ENCODE measurements at regions not wholly inside any gene's neighbourhood (a gene's known extent, or its start where the extent isn't known, plus 50 kb on each side); places are given as distances from the start of the nearest gene placed in this dataset.

- peaks cover 14% of the 10 kb centered on the region for H3K9me3 Mint-ChIP-seq (ENCODE audit: unreplicated experiment)
- no peak for TF ChIP-seq CTCF (IDR thresholded peaks at IDR 0.05; ENCODE audit: unreplicated experiment)
- no peaks in the 10 kb centered on the region for H3K36me3 Mint-ChIP-seq (ENCODE audit: low read depth, unreplicated experiment)
- no peak overlapping the region for H3K27ac Mint-ChIP-seq (ENCODE audit: unreplicated experiment)
- no peak overlapping the region for H3K4me3 Mint-ChIP-seq (ENCODE audit: unreplicated experiment)
- no peak for DNase-seq (ENCODE audit: low spot score)
- H3K27me3 Mint-ChIP-seq (ENCODE audit: unreplicated experiment) = peaks cover 4% of the 10 kb centered on the region
- H3K4me1 Mint-ChIP-seq (ENCODE audit: unreplicated experiment) = no peaks in the 10 kb centered on the region
Measured at GRCh38 chr1:3988431-3988830, 88.4 kb upstream of the C1orf174 start.

DNA sequence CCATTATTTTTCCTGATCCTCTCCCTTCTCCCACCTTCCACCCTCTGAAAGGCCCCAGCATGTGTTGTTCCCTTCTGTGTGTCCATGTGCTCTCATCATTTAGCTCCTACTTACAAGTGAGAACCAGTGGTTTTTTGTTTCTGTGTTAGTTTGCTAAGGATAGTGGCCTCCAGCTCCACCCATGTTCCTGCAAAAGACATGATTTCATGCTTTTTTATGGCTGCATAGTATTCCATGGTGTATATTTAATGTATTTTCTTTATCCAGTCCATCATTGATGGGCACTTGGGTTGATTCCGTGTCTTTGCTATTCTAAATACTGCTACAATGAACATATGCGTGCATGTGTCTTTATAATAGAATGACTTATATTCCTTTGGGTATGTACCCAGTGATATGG, 89.4 kb upstream of the C1orf174 start:
- no peaks in the 10 kb centered on the region for H3K36me3 Mint-ChIP-seq (ENCODE audit: low read depth, unreplicated experiment)
- H3K4me3 Mint-ChIP-seq (ENCODE audit: unreplicated experiment) = no peak overlapping the region
- H3K27ac Mint-ChIP-seq (ENCODE audit: unreplicated experiment) = no peak overlapping the region
- no peaks in the 10 kb centered on the region for H3K4me1 Mint-ChIP-seq (ENCODE audit: unreplicated experiment)
- peaks cover 14% of the 10 kb centered on the region for H3K9me3 Mint-ChIP-seq (ENCODE audit: unreplicated experiment)
- DNase-seq (ENCODE audit: low spot score) = no peak
- no peak for TF ChIP-seq CTCF (IDR thresholded peaks at IDR 0.05; ENCODE audit: unreplicated experiment)
- H3K27me3 Mint-ChIP-seq (ENCODE audit: unreplicated experiment) = peaks cover 4% of the 10 kb centered on the region

DNA sequence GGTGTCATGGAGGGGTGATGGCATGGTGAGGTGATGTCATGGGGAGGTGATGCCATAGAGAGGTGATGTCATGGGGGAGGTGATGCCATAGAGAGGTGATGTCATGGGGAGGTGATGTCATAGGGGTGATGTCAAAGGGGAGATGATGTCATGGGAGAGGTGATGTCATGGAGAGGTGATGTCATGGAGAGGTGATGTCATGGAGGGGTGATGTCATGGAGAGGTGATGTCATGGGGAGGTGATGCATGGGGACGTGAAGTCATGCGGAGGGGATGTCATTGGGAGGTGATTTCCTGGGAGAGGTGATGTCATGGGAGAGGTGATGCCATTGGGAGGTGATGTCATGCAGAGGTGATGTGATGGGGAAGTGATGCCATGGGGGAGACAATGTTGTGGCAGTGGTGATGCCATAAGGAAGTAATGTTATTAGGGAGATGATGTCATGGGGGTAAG, 92.1 kb upstream of the C1orf174 start:
- peaks cover 4% of the 10 kb centered on the region for H3K36me3 Mint-ChIP-seq (ENCODE audit: low read depth, unreplicated experiment)
- no peak overlapping the region for H3K27ac Mint-ChIP-seq (ENCODE audit: unreplicated experiment)
- H3K4me1 Mint-ChIP-seq (ENCODE audit: unreplicated experiment) = no peaks in the 10 kb centered on the region
- H3K27me3 Mint-ChIP-seq (ENCODE audit: unreplicated experiment) = peaks cover 7% of the 10 kb centered on the region
- H3K9me3 Mint-ChIP-seq (ENCODE audit: unreplicated experiment) = peaks cover 23% of the 10 kb centered on the region
- H3K4me3 Mint-ChIP-seq (ENCODE audit: unreplicated experiment) = peak overlapping the region; percentile 25
- DNase-seq (ENCODE audit: low spot score) = no peak
- no peak for TF ChIP-seq CTCF (IDR thresholded peaks at IDR 0.05; ENCODE audit: unreplicated experiment)

DNA sequence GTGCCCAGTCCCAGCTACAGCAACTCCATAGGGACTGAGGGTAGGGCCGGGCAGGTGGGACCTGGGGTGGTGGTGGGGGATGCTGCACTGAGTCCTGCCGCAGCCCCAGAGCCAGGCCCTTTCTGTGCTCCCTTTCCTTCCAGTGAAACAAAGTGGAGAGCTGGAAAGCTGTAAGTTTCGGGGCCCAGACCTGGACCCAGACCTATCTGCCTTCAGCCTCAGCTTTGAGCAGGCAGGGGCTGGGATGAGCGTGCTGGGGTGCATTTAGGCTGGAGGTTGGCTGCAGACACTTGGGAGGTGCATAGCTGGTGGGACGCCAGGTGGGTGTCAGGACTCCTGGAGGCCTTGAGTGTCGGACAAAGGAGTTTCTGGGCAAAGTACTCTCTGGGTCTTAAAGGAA, 92.7 kb upstream of the C1orf174 start:
- Mint-ChIP-seq H3K9me3 (ENCODE audit: unreplicated experiment) (peaks cover 24% of the 10 kb centered on the region), H3K4me1 (ENCODE audit: unreplicated experiment) (no peaks in the 10 kb centered on the region), H3K36me3 (ENCODE audit: low read depth, unreplicated experiment) (peaks cover 5% of the 10 kb centered on the region), H3K27me3 (ENCODE audit: unreplicated experiment) (peaks cover 8% of the 10 kb centered on the region), H3K4me3 (ENCODE audit: unreplicated experiment) (no peak overlapping the region), H3K27ac (ENCODE audit: unreplicated experiment) (no peak overlapping the region)
- no peak for DNase-seq (ENCODE audit: low spot score)
- no peak for TF ChIP-seq CTCF (IDR thresholded peaks at IDR 0.05; ENCODE audit: unreplicated experiment)

DNA sequence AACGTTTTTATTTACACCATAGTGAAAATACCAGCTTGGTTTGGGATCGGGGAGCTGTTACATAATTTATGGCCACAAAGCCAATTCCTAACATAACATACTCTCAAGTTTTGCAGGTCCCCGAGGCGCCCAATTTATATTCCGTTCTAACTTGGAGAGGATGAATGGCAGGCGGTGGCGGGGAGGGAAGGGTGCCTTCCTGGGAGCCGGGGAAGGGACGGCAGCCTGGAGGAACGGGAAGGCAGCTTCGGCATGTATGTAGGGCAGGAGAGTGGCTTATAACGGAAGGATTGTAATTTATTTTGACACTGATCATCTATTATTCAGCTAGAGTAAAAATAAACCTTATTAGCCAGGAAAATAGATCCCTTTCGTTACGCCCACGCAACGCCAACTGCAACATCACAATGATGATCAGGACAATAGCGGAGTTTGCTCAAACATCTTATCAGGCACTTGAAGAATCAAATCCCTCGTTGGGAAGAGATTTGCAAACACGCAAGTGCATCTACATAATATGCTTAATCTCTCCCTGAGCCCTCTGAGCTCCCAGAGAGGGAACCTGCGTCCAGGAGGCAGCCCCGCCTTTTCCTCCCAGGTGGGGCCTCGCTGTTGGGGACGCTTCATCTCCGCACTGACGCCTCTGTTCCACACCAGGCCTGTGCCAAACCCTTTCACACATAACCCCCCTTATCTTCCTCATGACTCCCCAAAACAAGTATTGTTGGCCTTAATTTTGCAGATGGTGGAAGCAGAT, 93.7 kb upstream of the C1orf174 start:
- Mint-ChIP-seq H3K4me3 (ENCODE audit: unreplicated experiment) (no peak overlapping the region), H3K9me3 (ENCODE audit: unreplicated experiment) (peaks cover 24% of the 10 kb centered on the region), H3K36me3 (ENCODE audit: low read depth, unreplicated experiment) (peaks cover 5% of the 10 kb centered on the region), H3K27ac (ENCODE audit: unreplicated experiment) (no peak overlapping the region), H3K4me1 (ENCODE audit: unreplicated experiment) (no peaks in the 10 kb centered on the region), H3K27me3 (ENCODE audit: unreplicated experiment) (peaks cover 8% of the 10 kb centered on the region)
- no peak for DNase-seq (ENCODE audit: low spot score)
- no peak for TF ChIP-seq CTCF (IDR thresholded peaks at IDR 0.05; ENCODE audit: unreplicated experiment)
